Mesothelial cell of epicardium (in vitro differentiated cells): ENCODE measurements at regions not wholly inside any gene's neighbourhood (a gene's known extent, or its start where the extent isn't known, plus 50 kb on each side); places are given as distances from the start of the nearest gene placed in this dataset.

Source experiments
- DNase-seq, 2 experiments: peaks; one replicate each; pipeline ENCODE4 v3.0.0; 2021; ENCODE audit warnings: low spot score in 2 of 2; ENCODE audit not compliant: unreplicated experiment in 2 of 2
- H3K27ac Mint-ChIP-seq: 2 replicates; pipeline ENCODE4 v1.8.0; 2021; ENCODE audit warnings: mixed read lengths
- H3K27me3 Mint-ChIP-seq: 2 replicates; pipeline ENCODE4 v1.8.0; 2021; ENCODE audit warnings: low read depth, mixed read lengths
- H3K36me3 Mint-ChIP-seq: 2 replicates; pipeline ENCODE4 v1.8.0; 2021; ENCODE audit warnings: mixed read lengths
- H3K4me1 Mint-ChIP-seq: 2 replicates; pipeline ENCODE4 v1.8.0; 2021; ENCODE audit warnings: mixed read lengths
- H3K4me3 Mint-ChIP-seq: 2 replicates; pipeline ENCODE4 v1.8.0; 2021; ENCODE audit warnings: mild to moderate bottlenecking, moderate library complexity, mixed read lengths
- H3K9me3 Mint-ChIP-seq: 2 replicates; pipeline ENCODE4 v1.8.0; 2021; ENCODE audit warnings: mixed read lengths
- TF ChIP-seq, protein P1 (sequence below): fragments of 200-600 bp; sonication (generic); IDR thresholded peaks from one replicate; pipeline ENCODE4 v1.5.0; 2021; ENCODE audit warnings: antibody characterized with exemption; ENCODE audit not compliant: unreplicated experiment

DNA sequence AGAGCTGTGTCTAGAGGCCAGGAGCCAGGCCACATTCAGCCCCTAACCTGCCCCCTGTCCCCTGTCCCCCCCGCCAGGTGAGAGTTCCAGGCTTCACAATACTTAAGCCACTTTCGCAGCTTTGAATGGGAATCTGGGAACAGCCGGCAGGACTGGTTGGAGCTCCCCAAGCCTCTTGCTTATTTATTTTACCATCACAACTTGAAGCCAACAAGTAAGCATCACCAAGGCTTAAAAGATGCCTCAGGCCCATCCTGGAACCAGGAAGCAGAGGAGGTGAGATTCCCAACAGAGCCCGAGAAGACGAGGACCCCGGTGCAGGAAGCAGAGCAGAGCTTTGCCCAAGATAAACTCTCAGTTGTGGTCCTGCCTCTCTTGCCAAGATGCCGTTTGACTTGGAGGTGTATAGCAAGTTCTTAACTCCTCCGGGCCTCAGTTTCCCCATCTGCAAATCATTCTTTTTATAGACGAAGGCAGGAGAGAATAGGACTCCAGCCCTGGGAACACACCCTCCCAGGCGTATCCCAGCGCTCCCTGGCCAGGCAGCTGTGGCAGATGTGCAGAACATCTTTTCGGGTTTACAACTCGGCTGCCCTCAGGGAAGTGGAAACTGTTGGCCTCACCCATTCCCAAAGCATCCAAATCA is 66.8 kb upstream of the SLC25A33 start:
- Mint-ChIP-seq H3K9me3 (no peaks in the 10 kb centered on the region), H3K27ac (no peak overlapping the region), H3K36me3 (no peaks in the 10 kb centered on the region), H3K27me3 (no peaks in the 10 kb centered on the region), H3K4me1 (peaks cover 3% of the 10 kb centered on the region), H3K4me3 (no peak overlapping the region)
- no peak for DNase-seq
- TF ChIP-seq, protein P1, sequence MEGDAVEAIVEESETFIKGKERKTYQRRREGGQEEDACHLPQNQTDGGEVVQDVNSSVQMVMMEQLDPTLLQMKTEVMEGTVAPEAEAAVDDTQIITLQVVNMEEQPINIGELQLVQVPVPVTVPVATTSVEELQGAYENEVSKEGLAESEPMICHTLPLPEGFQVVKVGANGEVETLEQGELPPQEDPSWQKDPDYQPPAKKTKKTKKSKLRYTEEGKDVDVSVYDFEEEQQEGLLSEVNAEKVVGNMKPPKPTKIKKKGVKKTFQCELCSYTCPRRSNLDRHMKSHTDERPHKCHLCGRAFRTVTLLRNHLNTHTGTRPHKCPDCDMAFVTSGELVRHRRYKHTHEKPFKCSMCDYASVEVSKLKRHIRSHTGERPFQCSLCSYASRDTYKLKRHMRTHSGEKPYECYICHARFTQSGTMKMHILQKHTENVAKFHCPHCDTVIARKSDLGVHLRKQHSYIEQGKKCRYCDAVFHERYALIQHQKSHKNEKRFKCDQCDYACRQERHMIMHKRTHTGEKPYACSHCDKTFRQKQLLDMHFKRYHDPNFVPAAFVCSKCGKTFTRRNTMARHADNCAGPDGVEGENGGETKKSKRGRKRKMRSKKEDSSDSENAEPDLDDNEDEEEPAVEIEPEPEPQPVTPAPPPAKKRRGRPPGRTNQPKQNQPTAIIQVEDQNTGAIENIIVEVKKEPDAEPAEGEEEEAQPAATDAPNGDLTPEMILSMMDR: no peak

DNA sequence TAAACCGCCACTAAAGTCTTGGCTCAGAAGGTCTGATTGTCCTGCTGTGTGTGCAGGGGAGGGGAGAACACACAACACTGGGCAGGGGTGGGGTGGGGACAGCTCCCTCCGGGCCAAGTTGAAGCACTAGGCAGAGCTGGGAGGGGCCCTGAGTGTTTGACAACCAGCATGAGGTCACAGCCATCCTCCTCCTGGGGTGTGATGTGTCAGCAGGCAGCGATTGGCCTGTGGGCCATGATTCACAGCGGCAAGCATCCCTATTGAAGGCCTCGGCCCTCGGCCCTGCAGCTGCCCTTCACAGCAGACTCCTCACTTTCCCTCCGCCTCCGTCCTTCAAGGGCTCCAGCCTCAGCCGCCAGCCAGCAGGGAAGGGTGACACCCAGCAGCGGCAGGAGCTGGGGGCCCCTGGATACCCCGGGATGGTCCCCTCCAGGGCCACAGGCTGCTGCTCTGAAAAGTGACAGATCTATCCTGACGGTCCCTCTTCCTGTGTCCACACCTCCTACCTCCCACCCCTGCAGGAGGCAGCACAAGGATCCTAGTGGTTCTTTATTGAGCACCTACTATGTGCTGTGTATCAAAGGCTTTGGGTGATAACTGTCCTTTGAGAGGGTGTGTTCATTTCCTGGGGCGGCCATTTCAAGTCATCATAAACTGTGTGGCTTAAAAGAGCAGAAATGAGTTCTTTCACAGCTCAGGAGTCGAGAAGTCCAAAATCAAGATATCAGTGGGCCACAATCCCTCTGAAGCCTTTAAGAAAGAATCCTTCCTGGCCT is 66.0 kb upstream of the SLC25A33 start:
- H3K4me1 Mint-ChIP-seq: no peaks in the 10 kb centered on the region
- no peaks in the 10 kb centered on the region for H3K9me3 Mint-ChIP-seq
- TF ChIP-seq, protein P1: no peak
- no peaks in the 10 kb centered on the region for H3K27me3 Mint-ChIP-seq
- no peak overlapping the region for H3K4me3 Mint-ChIP-seq
- DNase-seq: no peak
- no peak overlapping the region for H3K27ac Mint-ChIP-seq
- no peaks in the 10 kb centered on the region for H3K36me3 Mint-ChIP-seq

DNA sequence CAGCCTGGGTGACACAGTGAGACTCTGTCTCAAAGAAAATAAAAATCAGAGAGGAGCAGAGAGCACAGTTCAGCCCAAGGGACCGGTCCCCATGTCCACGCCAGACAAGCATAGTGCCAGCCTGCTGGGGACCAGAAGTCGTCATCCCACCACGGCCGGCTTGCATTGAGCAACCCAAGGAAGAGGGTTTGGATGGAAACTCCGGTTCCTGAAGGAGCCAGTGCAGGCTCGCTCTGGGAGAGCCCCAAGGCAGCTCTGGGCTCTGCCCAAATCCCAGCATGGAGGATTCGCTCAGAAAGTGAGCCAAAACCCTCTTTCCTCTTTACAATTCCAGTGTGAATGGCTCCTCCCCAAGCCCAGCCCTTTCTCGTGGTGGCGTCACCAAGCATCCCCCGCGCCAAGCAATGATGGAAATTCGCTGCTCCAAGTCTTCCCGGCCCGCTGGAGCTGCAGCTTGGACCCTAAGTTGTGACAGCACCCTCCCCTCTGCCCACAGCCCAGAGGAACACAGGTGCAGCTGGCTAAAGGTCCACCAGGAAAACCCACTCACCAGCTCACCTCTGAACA is 64.1 kb upstream of the SLC25A33 start:
- no peaks in the 10 kb centered on the region for H3K4me1 Mint-ChIP-seq
- no peaks in the 10 kb centered on the region for H3K27me3 Mint-ChIP-seq
- TF ChIP-seq, protein P1: no peak
- H3K36me3 Mint-ChIP-seq: no peaks in the 10 kb centered on the region
- H3K4me3 Mint-ChIP-seq: no peak overlapping the region
- no peaks in the 10 kb centered on the region for H3K9me3 Mint-ChIP-seq
- DNase-seq: no peak
- no peak overlapping the region for H3K27ac Mint-ChIP-seq

DNA sequence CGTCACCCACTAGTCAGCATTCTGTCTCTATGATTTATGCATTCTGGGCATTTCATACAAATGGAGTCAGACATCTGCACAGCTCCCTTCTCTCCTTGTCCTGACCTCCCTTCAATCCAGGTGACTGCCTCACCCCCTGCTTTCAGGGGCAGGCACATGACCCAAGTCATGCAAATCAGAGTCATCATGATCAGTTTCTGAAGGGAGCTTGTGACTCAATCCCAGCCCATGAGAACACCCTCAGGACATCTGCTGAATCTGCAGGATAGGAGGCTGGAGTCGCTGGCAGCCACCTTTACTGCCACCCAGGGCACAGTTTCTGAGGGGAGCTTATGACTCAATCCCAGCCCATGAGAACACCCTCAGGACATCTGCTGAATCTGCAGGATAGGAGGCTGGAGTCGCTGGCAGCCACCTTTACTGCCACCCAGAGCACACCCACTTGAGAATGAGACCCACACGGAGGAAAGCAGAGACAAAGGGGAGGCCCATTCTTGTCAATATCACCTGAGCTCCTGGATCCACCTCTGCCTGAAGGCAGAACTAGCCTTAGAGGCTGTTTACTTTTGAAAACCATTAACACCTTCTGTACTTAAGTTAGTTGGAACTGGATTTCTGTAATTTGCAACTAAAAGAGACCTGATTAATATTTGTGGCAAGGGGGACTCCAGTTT is 62.3 kb upstream of the SLC25A33 start:
- no peaks in the 10 kb centered on the region for H3K36me3 Mint-ChIP-seq
- H3K4me3 Mint-ChIP-seq: no peak overlapping the region
- no peak for DNase-seq
- H3K9me3 Mint-ChIP-seq: no peaks in the 10 kb centered on the region
- peaks cover 3% of the 10 kb centered on the region for H3K4me1 Mint-ChIP-seq
- H3K27me3 Mint-ChIP-seq: no peaks in the 10 kb centered on the region
- H3K27ac Mint-ChIP-seq: no peak overlapping the region
- TF ChIP-seq, protein P1: no peak

DNA sequence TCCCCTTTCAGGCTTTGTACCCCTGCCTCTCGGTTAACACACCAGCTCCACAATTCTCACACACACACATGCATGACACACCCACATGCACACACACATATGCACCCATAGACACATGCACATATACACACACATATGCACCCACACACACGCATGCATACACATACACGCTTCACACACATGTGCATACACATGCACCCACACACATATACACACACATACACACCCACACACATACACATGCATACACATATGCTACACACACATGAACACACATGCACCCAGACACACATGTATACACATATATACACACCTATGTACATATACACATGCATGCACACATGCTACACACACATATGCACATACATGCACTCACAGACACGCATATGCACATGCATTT is 61.7 kb upstream of the SLC25A33 start:
- TF ChIP-seq, protein P1: no peak
- no peak overlapping the region for H3K4me3 Mint-ChIP-seq
- H3K36me3 Mint-ChIP-seq: no peaks in the 10 kb centered on the region
- H3K27me3 Mint-ChIP-seq: no peaks in the 10 kb centered on the region
- DNase-seq: no peak
- H3K27ac Mint-ChIP-seq: no peak overlapping the region
- no peaks in the 10 kb centered on the region for H3K9me3 Mint-ChIP-seq
- peaks cover 5% of the 10 kb centered on the region for H3K4me1 Mint-ChIP-seq
